Endothelial cell of umbilical vein (primary cell): ENCODE measurements at regions not wholly inside any gene's neighbourhood (a gene's known extent, or its start where the extent isn't known, plus 50 kb on each side); places are given as distances from the start of the nearest gene placed in this dataset.

Source experiments
- BruUV-seq: library from RNA; stranded (reverse); fragments of 400-500 nt; replicated peaks from 2 replicates; lab custom pipeline; 2021; lab: Mats Ljungman, UMichigan
- CTCF ChIA-PET: fragments of 300-600, 350-600 bp; sonication (Branson Sonifier 250); formaldehyde crosslinking; loops from one replicate; lab custom pipeline; 2021; ENCODE audit warnings: antibody characterized with exemption, inconsistent platforms; lab: Charles Lee
- POLR2A ChIA-PET: fragments of 300-600, 350-600 bp; sonication (Branson Sonifier 250); formaldehyde crosslinking; loops from one replicate; lab custom pipeline; 2021; ENCODE audit warnings: antibody characterized with exemption, inconsistent platforms; lab: Charles Lee
- DNase-seq: peaks from one replicate; pipeline ENCODE4 v3.0.0-alpha.2; 2011; ENCODE audit warnings: low read depth, low spot score
- FAIRE-seq: peaks from 2 replicates; lab custom pipeline; 2011; peaks lifted over from hg19 to GRCh38; lab: Jason Lieb, UNC
- H2AFZ ChIP-seq: 2 replicates; pipeline ENCODE4 v1.6.0; 2012; ENCODE audit warnings: low read depth, low read length, control low read depth, inconsistent platforms
- H3K27ac ChIP-seq: 2 replicates; pipeline ENCODE4 v1.5.1; 2011; ENCODE audit warnings: low read depth, mild to moderate bottlenecking, control low read depth, low read length, moderate library complexity; ENCODE audit not compliant: insufficient read depth
- H3K27me3 ChIP-seq, 2 experiments: 2 replicates each; pipeline versions ENCODE4 v1.6.0 to v1.6.1; 2011; ENCODE audit warnings: low read length in 2 of 2, mixed read lengths in 1 of 2; ENCODE audit not compliant: control insufficient read depth in 2 of 2, insufficient read depth in 2 of 2
- H3K36me3 ChIP-seq, 2 experiments: 2 replicates in 1 of 2; 3 replicates in 1 of 2; pipeline ENCODE4 v1.5.1; 2011; ENCODE audit warnings: low read length in 2 of 2, mild to moderate bottlenecking in 1 of 2, moderate library complexity in 1 of 2; ENCODE audit not compliant: control insufficient read depth in 2 of 2, insufficient read depth in 2 of 2; ENCODE audit errors: extremely low read depth in 1 of 2
- H3K4me1 ChIP-seq: 3 replicates; pipeline ENCODE4 v1.5.1; 2011; ENCODE audit warnings: mild to moderate bottlenecking, low read length; ENCODE audit not compliant: control insufficient read depth, insufficient read depth; ENCODE audit errors: extremely low read depth
- H3K4me2 ChIP-seq: 2 replicates; pipeline ENCODE4 v1.6.1; 2011; ENCODE audit warnings: low read length, control low read depth, mixed read lengths; ENCODE audit not compliant: insufficient read depth
- H3K4me3 ChIP-seq, 3 experiments: fragments of 200-600 bp in 1 of 3; sonication (generic), shearing (Covaris generic) in 1 of 3; replicated peaks in 1 of 3; 2 replicates each; pipeline ENCODE4 v1.5.1; 2011 to 2016; ENCODE audit warnings: control low read depth in 3 of 3, low read length in 3 of 3, mild to moderate bottlenecking in 2 of 3, inconsistent platforms in 1 of 3, low read depth in 1 of 3, moderate library complexity in 1 of 3; ENCODE audit not compliant: insufficient read depth in 1 of 3
- H3K79me2 ChIP-seq: 2 replicates; pipeline ENCODE4 v1.6.0; 2012; ENCODE audit warnings: low read length, inconsistent platforms; ENCODE audit not compliant: control insufficient read depth, insufficient read depth
- H3K9ac ChIP-seq: replicated peaks from 2 replicates; pipeline ENCODE3; 2011; ENCODE audit warnings: low read length, control low read depth; ENCODE audit not compliant: insufficient read depth; ENCODE audit errors: extremely low read depth
- H3K9me1 ChIP-seq: replicated peaks from 3 replicates; pipeline ENCODE4 v1.6.0; 2011; ENCODE audit warnings: mild to moderate bottlenecking, low read length; ENCODE audit not compliant: control insufficient read depth, insufficient read depth; ENCODE audit errors: extremely low read depth
- H3K9me3 ChIP-seq: replicated peaks from 2 replicates; pipeline ENCODE4 v1.5.1; 2012; ENCODE audit warnings: low read length, inconsistent platforms; ENCODE audit not compliant: control insufficient read depth, insufficient read depth
- H4K20me1 ChIP-seq: replicated peaks from 2 replicates; pipeline ENCODE3; 2011; ENCODE audit warnings: mild to moderate bottlenecking, low read length; ENCODE audit not compliant: control insufficient read depth, insufficient read depth; ENCODE audit errors: extremely low read depth
- EZH2 ChIP-seq: IDR thresholded peaks from 2 replicates; pipeline ENCODE4 v1.6.1; 2012; ENCODE audit warnings: borderline replicate concordance, low read depth, mild to moderate bottlenecking, moderate library complexity, low read length, inconsistent platforms; ENCODE audit not compliant: severe bottlenecking
- FOS ChIP-seq: IDR thresholded peaks from 2 replicates; pipeline ENCODE4 v1.6.1; 2011; ENCODE audit warnings: mild to moderate bottlenecking, low read length, moderate library complexity, borderline replicate concordance; ENCODE audit not compliant: insufficient read depth
- GATA2 ChIP-seq: IDR thresholded peaks from 2 replicates; pipeline ENCODE4 v1.7.0; 2011; ENCODE audit warnings: low read depth, mild to moderate bottlenecking, moderate library complexity, mixed read lengths, low read length; ENCODE audit not compliant: insufficient read length, insufficient read depth
- JUN ChIP-seq: IDR thresholded peaks from 2 replicates; pipeline ENCODE4 v1.6.1; 2011; ENCODE audit warnings: borderline replicate concordance, low read depth; ENCODE audit not compliant: insufficient read length, insufficient read depth
- MYC ChIP-seq: IDR thresholded peaks from one replicate; pipeline ENCODE4 v1.6.1; 2011; ENCODE audit warnings: mild to moderate bottlenecking, low read depth, low read length
- POLR2A ChIP-seq: IDR thresholded peaks from 2 replicates; pipeline ENCODE4 v1.6.1; 2012; ENCODE audit warnings: low read depth, mild to moderate bottlenecking, control low read depth, low read length
- POLR2AphosphoS5 ChIP-seq: IDR thresholded peaks from 2 replicates; pipeline ENCODE4 v1.6.1; 2012; ENCODE audit warnings: low read depth, mild to moderate bottlenecking, control low read depth, low read length, moderate library complexity; ENCODE audit not compliant: insufficient read depth
- dilution Hi-C: fragments of 300-500 bp; cut with MboI; formaldehyde crosslinking; loops from one replicate; pipeline ENCODE4 v1.15.0; 2019; ENCODE audit warnings: low sequenced_read_pairs; ENCODE audit not compliant: extremely low pct_ligation_motif_present
- intact Hi-C: fragments of 100-400 bp; cut with micrococcal nuclease; formaldehyde crosslinking; loops from one replicate; pipeline ENCODE4 v1.10.0; 2022
- TF ChIP-seq, protein P1 (sequence below): IDR thresholded peaks from 2 replicates; pipeline ENCODE4 v1.6.1; 2011; ENCODE audit not compliant: insufficient read depth, insufficient read length
- TF ChIP-seq, protein P2 (sequence below), 2 donors: IDR thresholded peaks; 1 replicate in 1 of 2; 2 replicates in 1 of 2; pipeline ENCODE4 v1.5.1; 2011; ENCODE audit warnings: low read length in 2 of 2, mild to moderate bottlenecking in 2 of 2, moderate library complexity in 2 of 2, control low read depth in 1 of 2, inconsistent platforms in 1 of 2, low read depth in 1 of 2; ENCODE audit not compliant: insufficient read depth in 1 of 2; ENCODE audit errors: extremely low read depth in 1 of 2

DNA sequence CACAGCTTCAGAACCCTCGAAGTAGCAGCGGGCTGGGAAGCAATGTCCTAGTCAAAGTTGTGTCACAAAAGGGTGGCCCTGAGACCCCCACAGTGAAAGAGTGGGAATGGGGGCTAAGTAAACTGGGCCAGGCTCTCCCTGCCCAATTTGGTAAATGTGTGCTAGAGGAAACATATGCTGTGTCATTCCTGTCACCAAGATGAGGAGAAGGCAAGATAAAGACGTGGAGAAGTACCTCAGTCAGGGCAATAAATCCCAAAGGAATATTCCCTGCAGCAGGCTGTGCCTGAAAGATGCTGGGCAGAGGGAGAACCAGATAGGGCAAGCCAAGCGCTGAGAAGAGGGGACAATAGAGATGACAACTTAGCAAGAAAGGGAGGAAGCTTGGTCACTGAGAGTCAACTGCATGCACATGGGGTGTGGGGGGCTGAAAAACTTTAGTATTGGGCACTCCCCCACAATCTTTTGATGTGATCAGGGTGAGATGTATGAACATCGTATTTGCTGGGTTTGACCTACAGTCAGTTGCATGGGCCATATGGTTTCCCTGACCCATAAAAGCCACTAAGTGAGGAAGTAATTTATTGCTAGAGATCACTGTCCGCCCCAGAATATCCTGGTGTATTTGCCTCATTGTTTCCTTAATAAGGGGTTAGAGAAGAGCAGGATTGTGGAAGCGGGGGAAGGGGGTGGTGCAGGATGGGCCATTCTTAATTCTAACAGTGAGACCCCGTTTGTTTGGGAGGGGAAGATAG, 49.9 kb upstream of the CXCR4 start:
- POLR2A ChIA-PET: no interaction called here
- no peak for FAIRE-seq

More for the DNA sequence above, 49.9 kb upstream of the CXCR4 start:
- H3K9ac ChIP-seq: no peak overlapping the region
- H3K4me3 ChIP-seq: no peak overlapping the region
- H3K9me1 ChIP-seq: no peaks in the 10 kb centered on the region
- H4K20me1 ChIP-seq: no peaks in the 10 kb centered on the region
- H3K9me3 ChIP-seq: no peaks in the 10 kb centered on the region
- H3K27me3 ChIP-seq: peaks cover 2 to 10% of the 10 kb centered on the region in 2 experiments
- intact Hi-C loops (no loop called here), dilution Hi-C loops (no loop called here)
- CTCF ChIA-PET: interaction anchor here (1.2 kb wide), 1 partner anchor 254 kb away, joined by 5 read pairs; no protein-coding TSS in a partner anchor
- TF ChIP-seq GATA2 (no peak), JUN (no peak), FOS (no peak), POLR2AphosphoS5 (no peak), POLR2A (no peak), EZH2 (no peak), MYC (no peak)
- TF ChIP-seq, protein P1, sequence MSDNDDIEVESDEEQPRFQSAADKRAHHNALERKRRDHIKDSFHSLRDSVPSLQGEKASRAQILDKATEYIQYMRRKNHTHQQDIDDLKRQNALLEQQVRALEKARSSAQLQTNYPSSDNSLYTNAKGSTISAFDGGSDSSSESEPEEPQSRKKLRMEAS: no peak
- TF ChIP-seq, protein P2, sequence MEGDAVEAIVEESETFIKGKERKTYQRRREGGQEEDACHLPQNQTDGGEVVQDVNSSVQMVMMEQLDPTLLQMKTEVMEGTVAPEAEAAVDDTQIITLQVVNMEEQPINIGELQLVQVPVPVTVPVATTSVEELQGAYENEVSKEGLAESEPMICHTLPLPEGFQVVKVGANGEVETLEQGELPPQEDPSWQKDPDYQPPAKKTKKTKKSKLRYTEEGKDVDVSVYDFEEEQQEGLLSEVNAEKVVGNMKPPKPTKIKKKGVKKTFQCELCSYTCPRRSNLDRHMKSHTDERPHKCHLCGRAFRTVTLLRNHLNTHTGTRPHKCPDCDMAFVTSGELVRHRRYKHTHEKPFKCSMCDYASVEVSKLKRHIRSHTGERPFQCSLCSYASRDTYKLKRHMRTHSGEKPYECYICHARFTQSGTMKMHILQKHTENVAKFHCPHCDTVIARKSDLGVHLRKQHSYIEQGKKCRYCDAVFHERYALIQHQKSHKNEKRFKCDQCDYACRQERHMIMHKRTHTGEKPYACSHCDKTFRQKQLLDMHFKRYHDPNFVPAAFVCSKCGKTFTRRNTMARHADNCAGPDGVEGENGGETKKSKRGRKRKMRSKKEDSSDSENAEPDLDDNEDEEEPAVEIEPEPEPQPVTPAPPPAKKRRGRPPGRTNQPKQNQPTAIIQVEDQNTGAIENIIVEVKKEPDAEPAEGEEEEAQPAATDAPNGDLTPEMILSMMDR (IDR thresholded peaks at IDR 0.05; ENCODE audit: extremely low read depth in 1 of 2, insufficient read depth in 1 of 2, low read depth in 1 of 2, low read length in 2 of 2): no peak
- H3K79me2 ChIP-seq: no peaks in the 10 kb centered on the region
- no TSS peak for BruUV-seq
- no peak for DNase-seq
- no peaks in the 10 kb centered on the region for H3K4me1 ChIP-seq
- H3K4me2 ChIP-seq: no peak overlapping the region
- H3K36me3 ChIP-seq: no peaks in the 10 kb centered on the region
- H2AFZ ChIP-seq: no peak overlapping the region
- H3K27ac ChIP-seq: no peak overlapping the region
